Osteoblast (primary cell): ENCODE measurements at regions not wholly inside any gene's neighbourhood (a gene's known extent, or its start where the extent isn't known, plus 50 kb on each side); places are given as distances from the start of the nearest gene placed in this dataset.

Experiments used
- DNase-seq: peaks from one replicate; pipeline ENCODE4 v3.0.0; 2011; ENCODE audit warnings: low spot score, mixed read lengths; ENCODE audit not compliant: insufficient read length; ENCODE audit errors: missing footprints
- H2AFZ ChIP-seq: 2 replicates; pipeline ENCODE4 v1.6.0; 2011; ENCODE audit warnings: mild to moderate bottlenecking, low read length
- H3K27ac ChIP-seq: 2 replicates; pipeline ENCODE4 v1.5.1; 2011; ENCODE audit warnings: mild to moderate bottlenecking, low read depth, low read length, moderate library complexity
- H3K27me3 ChIP-seq: 2 replicates; pipeline ENCODE4 v1.6.0; 2012; ENCODE audit warnings: mild to moderate bottlenecking, control low read depth, inconsistent platforms, low read length, moderate library complexity; ENCODE audit not compliant: insufficient read depth
- H3K36me3 ChIP-seq: 2 replicates; pipeline ENCODE4 v1.5.1; 2011; ENCODE audit warnings: mild to moderate bottlenecking, low read length, control low read depth, moderate library complexity; ENCODE audit not compliant: insufficient read depth
- H3K4me1 ChIP-seq: 2 replicates; pipeline ENCODE4 v1.5.1; 2011; ENCODE audit warnings: mild to moderate bottlenecking, low read length, control low read depth, moderate library complexity; ENCODE audit not compliant: insufficient read depth
- H3K4me2 ChIP-seq: 2 replicates; pipeline ENCODE4 v1.6.0; 2011; ENCODE audit warnings: mild to moderate bottlenecking, low read length; ENCODE audit not compliant: insufficient read depth
- H3K4me3 ChIP-seq: fragments of 200-600 bp; sonication (generic); 3 replicates; pipeline ENCODE4 v1.5.1; 2012; ENCODE audit warnings: mild to moderate bottlenecking, low read length, inconsistent platforms; ENCODE audit not compliant: insufficient read depth
- H3K79me2 ChIP-seq: 2 replicates; pipeline ENCODE4 v1.6.0; 2012; ENCODE audit warnings: mild to moderate bottlenecking, low read length, control low read depth, inconsistent platforms; ENCODE audit not compliant: insufficient read depth
- H3K9me3 ChIP-seq: 2 replicates; pipeline ENCODE4 v1.5.1; 2011; ENCODE audit warnings: low read depth, low read length, control low read depth
- H4K20me1 ChIP-seq: 2 replicates; pipeline ENCODE4 v1.6.0; 2012; ENCODE audit warnings: mild to moderate bottlenecking, low read length, control low read depth; ENCODE audit not compliant: insufficient read depth
- TF ChIP-seq, protein P1 (sequence below): IDR thresholded peaks from 2 replicates; pipeline ENCODE4 v1.5.1; 2011; ENCODE audit warnings: mild to moderate bottlenecking, low read depth, low read length, moderate library complexity; ENCODE audit errors: extremely low read depth

DNA sequence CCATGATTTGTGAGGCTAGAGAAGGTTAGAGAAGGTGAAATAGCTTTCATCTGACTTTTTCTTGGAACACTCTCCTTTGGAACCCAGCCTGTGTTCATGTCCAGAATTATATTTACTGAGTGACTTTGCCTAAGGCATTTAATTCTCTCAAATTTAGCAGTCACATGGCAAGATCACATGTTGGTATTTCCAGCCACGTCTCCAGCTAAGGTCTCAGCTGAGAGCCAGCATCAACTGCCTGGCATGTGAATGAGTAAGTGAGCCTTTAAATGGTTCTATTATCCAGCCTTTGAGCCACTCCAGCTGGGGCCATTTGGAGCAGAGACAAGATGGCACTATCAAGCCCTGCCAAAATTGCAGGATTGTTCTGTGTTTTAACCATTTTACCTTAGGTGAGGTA is 130.2 kb upstream of the SGO1 start:
- TF ChIP-seq, protein P1, sequence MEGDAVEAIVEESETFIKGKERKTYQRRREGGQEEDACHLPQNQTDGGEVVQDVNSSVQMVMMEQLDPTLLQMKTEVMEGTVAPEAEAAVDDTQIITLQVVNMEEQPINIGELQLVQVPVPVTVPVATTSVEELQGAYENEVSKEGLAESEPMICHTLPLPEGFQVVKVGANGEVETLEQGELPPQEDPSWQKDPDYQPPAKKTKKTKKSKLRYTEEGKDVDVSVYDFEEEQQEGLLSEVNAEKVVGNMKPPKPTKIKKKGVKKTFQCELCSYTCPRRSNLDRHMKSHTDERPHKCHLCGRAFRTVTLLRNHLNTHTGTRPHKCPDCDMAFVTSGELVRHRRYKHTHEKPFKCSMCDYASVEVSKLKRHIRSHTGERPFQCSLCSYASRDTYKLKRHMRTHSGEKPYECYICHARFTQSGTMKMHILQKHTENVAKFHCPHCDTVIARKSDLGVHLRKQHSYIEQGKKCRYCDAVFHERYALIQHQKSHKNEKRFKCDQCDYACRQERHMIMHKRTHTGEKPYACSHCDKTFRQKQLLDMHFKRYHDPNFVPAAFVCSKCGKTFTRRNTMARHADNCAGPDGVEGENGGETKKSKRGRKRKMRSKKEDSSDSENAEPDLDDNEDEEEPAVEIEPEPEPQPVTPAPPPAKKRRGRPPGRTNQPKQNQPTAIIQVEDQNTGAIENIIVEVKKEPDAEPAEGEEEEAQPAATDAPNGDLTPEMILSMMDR, result no peak
- no peak for DNase-seq

GRCh38 chr3:20310629-20311028 is 124.6 kb upstream of the SGO1 start:
- Histone ChIP-seq H3K4me2 (no peak overlapping the region), H2AFZ (no peak overlapping the region), H4K20me1 (no peaks in the 10 kb centered on the region), H3K9me3 (peaks cover 3% of the 10 kb centered on the region), H3K79me2 (no peaks in the 10 kb centered on the region), H3K4me1 (no peaks in the 10 kb centered on the region), H3K27me3 (no peaks in the 10 kb centered on the region), H3K4me3 (no peak overlapping the region), H3K36me3 (no peaks in the 10 kb centered on the region), H3K27ac (no peak overlapping the region)
- TF ChIP-seq, protein P1, result no peak
- DNase-seq, result no peak

More for the DNA sequence above, 130.2 kb upstream of the SGO1 start:
- Histone ChIP-seq H3K27ac (no peak overlapping the region), H2AFZ (no peak overlapping the region), H3K79me2 (no peaks in the 10 kb centered on the region), H3K9me3 (peaks cover 2% of the 10 kb centered on the region), H3K4me1 (no peaks in the 10 kb centered on the region), H3K4me3 (no peak overlapping the region), H3K36me3 (no peaks in the 10 kb centered on the region), H3K27me3 (no peaks in the 10 kb centered on the region), H4K20me1 (no peaks in the 10 kb centered on the region), H3K4me2 (no peak overlapping the region)

- H3K36me3 ChIP-seq, result no peaks in the 10 kb centered on the region
- no peak for DNase-seq
- no peak overlapping the region for H3K27ac ChIP-seq
- no peaks in the 10 kb centered on the region for H3K79me2 ChIP-seq
- TF ChIP-seq, protein P1, result no peak
- no peaks in the 10 kb centered on the region for H3K27me3 ChIP-seq
- no peak overlapping the region for H2AFZ ChIP-seq
- H3K4me3 ChIP-seq, result no peak overlapping the region
- no peaks in the 10 kb centered on the region for H4K20me1 ChIP-seq
- no peaks in the 10 kb centered on the region for H3K4me1 ChIP-seq
- no peak overlapping the region for H3K4me2 ChIP-seq
- peaks cover 2% of the 10 kb centered on the region for H3K9me3 ChIP-seq
These were observed 121.4 kb upstream of the SGO1 start for GRCh38 chr3:20307383-20307782.

GRCh38 chr3:20305647-20306046 is 119.6 kb upstream of the SGO1 start:
- Histone ChIP-seq H3K27ac (no peak overlapping the region), H3K4me2 (no peak overlapping the region), H3K4me3 (no peak overlapping the region), H2AFZ (no peak overlapping the region), H3K27me3 (no peaks in the 10 kb centered on the region), H3K36me3 (no peaks in the 10 kb centered on the region), H3K4me1 (no peaks in the 10 kb centered on the region), H4K20me1 (no peaks in the 10 kb centered on the region), H3K9me3 (peaks cover 2% of the 10 kb centered on the region), H3K79me2 (no peaks in the 10 kb centered on the region)
- TF ChIP-seq, protein P1, result no peak
- DNase-seq, result no peak
